ENCODE measurements at regions not wholly inside any gene's neighbourhood (a gene's known extent, or its start where the extent isn't known, plus 50 kb on each side); places are given as distances from the start of the nearest gene placed in this dataset.
A peak's percentile ranks its signal among the peaks of the same experiment; 100 is the strongest.

DNA sequence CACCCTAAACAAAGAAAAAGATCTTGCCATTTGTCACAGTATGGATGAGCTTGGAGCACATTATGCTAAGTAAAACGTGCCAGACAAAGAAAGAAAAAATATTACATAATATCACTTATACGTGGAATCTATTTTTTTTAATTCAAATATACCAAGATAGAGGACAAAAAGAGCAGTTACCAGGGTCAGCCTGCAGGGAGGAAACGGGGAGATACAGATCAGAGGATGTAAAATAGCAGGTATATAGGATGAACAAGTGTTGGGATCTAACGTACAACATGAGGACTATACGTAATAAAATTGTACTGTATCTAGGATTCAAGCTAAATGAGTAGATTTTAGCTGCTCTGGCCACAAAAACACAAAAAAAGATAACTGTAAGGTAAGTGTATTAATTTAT lies 247.5 kb downstream of the TMEM161B start:
- peak in 1 of 2 experiments; percentile 17; a peak in 1 of 4 replicates for TF ChIP-seq CTCF (conservative IDR thresholded peaks at IDR 0.05; ENCODE audit: low read depth in 2 of 2)
- no peak for TF ChIP-seq EZH2 (IDR thresholded peaks at IDR 0.05; ENCODE audit: low read depth, unreplicated experiment)
- TF ChIP-seq POLR2AphosphoS5 (IDR thresholded peaks at IDR 0.05; ENCODE audit: low read depth) = no peak
- TF ChIP-seq REST (IDR thresholded peaks at IDR 0.05; ENCODE audit: unreplicated experiment) = no peak
- no peak for TF ChIP-seq CREB1 (CRISPR knock-in tag; IDR thresholded peaks at IDR 0.05; ENCODE audit: low read depth)
- TF ChIP-seq EZH2phosphoT487 (IDR thresholded peaks at IDR 0.05; ENCODE audit: unreplicated experiment) = no peak
- no peak for TF ChIP-seq JUNB (IDR thresholded peaks at IDR 0.05; ENCODE audit: unreplicated experiment)

Measured in GM23338 (cell line).